Right lobe of liver (tissue), 4 donors: ENCODE measurements at regions not wholly inside any gene's neighbourhood (a gene's known extent, or its start where the extent isn't known, plus 50 kb on each side); places are given as distances from the start of the nearest gene placed in this dataset.

Source experiments
- POLR2A ChIP-seq: fragments of 450-650 bp; IDR thresholded peaks from one replicate; pipeline ENCODE4 v1.6.1; 2017; ENCODE audit warnings: antibody characterized with exemption, mild to moderate bottlenecking
- TF ChIP-seq, protein P1 (sequence below), 4 donors: fragments of 200-600 bp in 3 of 4; fragments of 450-650 bp in 1 of 4; IDR thresholded peaks; one replicate each; pipeline versions ENCODE4 v1.5.1 to v1.8.0; 2016 to 2022; ENCODE audit warnings: antibody characterized with exemption in 4 of 4, mild to moderate bottlenecking in 2 of 4
- donor health status: DM: no; HTN: no; CAD: no.
- donor health status: DM: no; HTN: no; CAD: no.
- donor health status: DM: no; HTN: yes; CAD: no.

DNA sequence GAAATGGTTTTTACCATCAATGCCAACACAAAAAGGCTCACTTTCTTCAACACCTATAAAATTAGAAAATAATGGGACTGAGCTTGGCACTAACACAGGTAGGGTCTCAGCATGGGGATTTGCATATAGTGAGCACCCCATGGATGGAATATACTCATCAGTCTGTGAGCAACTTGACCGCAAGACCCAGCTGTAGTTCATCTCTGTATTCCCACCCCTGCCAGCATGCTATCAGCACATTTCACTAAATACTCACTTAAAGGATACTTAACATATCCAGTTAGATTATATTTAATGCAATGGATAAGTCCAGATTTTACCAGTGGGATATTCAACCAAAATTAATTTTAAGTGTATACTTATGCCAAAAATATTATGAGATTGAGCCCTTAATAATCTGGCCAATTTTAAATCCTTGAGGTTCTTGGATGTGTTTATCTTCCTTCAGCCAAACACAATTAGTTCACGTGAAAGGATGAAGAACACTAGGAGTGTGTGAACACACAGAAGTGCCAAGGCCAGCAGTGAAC lies 66.7 kb downstream of the C16orf95 start:
- TF ChIP-seq, protein P1, sequence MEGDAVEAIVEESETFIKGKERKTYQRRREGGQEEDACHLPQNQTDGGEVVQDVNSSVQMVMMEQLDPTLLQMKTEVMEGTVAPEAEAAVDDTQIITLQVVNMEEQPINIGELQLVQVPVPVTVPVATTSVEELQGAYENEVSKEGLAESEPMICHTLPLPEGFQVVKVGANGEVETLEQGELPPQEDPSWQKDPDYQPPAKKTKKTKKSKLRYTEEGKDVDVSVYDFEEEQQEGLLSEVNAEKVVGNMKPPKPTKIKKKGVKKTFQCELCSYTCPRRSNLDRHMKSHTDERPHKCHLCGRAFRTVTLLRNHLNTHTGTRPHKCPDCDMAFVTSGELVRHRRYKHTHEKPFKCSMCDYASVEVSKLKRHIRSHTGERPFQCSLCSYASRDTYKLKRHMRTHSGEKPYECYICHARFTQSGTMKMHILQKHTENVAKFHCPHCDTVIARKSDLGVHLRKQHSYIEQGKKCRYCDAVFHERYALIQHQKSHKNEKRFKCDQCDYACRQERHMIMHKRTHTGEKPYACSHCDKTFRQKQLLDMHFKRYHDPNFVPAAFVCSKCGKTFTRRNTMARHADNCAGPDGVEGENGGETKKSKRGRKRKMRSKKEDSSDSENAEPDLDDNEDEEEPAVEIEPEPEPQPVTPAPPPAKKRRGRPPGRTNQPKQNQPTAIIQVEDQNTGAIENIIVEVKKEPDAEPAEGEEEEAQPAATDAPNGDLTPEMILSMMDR (IDR thresholded peaks at IDR 0.05) = no peak
- no peak for TF ChIP-seq POLR2A
